NCI-H2227 (cell line): ENCODE measurements at regions not wholly inside any gene's neighbourhood (a gene's known extent, or its start where the extent isn't known, plus 50 kb on each side); places are given as distances from the start of the nearest gene placed in this dataset.
A peak's percentile ranks its signal among the peaks of the same experiment; 100 is the strongest.
"Not testable (repeated sequence)": the region's sequence is repeated elsewhere in the genome, so short reads cannot be mapped to it uniquely, and the experiment has no call there.

Experiments
- DNase-seq: peaks from one replicate; lab custom pipeline; 2025; ENCODE audit not compliant: unreplicated experiment; lab: John Stamatoyannopoulos, UW

GRCh38 chr2:67165523-67165990 lies 231.6 kb upstream of the ETAA1 start:
- peak; percentile 60 for DNase-seq

DNA sequence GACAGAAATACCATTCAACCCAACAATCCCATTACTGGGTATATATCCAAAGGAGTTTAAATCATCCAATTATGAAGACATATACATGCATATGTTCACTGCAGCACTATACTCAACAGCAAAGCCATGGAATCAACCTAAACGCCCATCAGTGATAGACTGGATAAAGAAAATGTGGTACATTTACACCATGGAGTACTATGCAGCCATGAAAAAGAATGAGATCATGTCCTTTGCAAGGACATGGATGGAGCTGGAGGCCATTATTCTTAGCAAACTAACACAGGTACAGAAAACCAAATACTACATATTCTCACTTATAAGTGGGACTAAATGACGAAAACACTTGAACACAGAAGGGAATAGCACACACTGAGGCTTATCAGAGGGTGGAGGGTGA lies 230.6 kb upstream of the ETAA1 start:
- DNase-seq: not testable (repeated sequence)

- DNase-seq: no peak
Observed at GRCh38 chr2:67169417-67170140, 227.6 kb upstream of the ETAA1 start.

DNA sequence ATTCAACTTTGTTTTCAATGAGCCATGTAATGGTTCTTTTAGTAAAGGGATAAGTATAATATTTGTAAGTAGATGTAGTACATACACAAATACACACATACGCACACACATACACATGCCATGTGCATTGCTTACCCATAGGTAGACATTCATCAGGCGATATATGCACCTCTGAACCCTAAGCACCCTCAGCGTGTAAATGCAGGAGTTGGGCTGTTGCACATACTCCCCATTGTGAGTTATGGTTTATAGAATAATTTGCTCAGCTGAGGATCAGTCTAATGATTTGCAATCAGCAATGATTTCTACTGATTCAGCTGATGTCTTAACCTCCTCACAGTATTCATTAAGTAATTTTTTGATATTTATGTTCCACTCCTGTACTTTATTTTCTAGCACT lies 217.6 kb upstream of the ETAA1 start:
- DNase-seq: no peak

DNA sequence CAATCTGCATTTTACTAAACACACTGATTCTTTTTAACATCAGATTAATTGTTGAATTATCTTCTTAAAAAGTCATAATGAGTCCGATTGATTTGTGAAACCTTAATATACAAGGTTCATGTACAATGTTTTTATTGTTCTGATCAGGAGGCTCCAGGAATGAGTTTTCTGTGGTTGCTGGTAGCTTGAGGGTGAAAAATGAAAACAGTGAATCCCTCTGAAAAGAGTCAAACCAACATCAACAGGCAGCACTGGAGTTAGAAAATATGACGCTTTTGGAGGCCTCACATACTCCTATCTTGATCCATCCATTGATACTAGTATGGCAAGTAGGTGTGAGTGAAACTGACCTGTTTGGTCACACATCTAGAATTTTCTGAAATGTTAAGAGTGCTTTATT lies 216.3 kb upstream of the ETAA1 start:
- DNase-seq: no peak

DNA sequence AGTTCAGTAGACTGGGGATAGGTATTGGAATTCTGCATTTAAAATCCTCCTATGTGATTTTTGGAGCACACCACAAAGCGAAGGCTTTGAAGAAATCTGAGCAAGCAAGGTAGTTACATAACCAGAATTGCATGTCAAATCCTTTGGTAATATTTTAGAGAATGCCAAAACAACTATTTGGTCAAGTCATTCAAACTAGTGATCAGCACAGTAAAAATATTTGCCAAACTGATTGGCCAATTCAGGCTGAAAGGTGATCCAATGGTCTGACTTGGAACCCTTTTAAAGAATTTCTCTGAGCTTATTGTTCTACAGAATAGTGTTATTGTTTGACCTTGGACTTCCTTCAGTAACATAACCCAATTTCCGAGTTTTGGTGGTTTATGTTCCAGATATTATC lies 214.2 kb upstream of the ETAA1 start:
- no peak for DNase-seq

DNA sequence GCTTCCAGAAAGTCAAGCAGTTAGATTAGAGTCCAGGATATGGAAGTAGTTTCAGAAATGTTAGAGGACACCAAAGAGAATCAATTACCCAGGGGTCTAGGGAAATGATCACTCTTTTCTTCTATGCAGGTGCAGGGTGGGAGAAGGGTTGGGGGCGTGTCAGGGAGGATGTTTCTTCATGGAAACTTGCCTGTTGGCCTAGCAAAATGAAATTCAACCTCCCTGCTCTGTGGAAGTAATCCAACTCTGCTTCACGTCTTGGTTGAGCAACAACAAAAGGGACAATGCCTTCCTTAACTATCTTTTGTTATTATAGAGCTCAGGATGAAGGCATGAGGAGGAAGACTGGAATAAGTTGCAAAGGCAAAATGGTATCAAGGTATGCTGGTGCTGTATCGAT lies 210.8 kb upstream of the ETAA1 start:
- no peak for DNase-seq

- DNase-seq: no peak
Observed at GRCh38 chr2:67186871-67187270, 210.3 kb upstream of the ETAA1 start.

DNA sequence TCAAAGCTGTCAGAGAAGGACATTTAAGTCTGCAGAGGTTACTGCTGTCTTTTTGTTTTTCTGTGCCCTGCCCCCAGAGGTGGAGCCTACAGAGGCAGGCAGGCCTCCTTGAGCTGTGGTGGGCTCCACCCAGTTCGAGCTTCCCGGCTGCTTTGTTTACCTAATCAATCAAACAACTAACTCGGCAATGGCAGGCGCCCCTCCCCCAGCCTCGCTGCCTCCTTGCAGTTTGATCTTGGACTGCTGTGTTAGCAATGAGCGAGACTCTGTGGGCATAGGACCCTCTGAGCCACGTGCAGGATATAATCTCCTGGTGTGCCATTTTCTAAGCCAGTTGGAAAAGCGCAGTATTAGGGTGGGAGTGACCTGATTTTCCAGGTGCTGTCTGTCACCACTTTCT lies 201.8 kb upstream of the ETAA1 start:
- DNase-seq: not testable (repeated sequence)

DNA sequence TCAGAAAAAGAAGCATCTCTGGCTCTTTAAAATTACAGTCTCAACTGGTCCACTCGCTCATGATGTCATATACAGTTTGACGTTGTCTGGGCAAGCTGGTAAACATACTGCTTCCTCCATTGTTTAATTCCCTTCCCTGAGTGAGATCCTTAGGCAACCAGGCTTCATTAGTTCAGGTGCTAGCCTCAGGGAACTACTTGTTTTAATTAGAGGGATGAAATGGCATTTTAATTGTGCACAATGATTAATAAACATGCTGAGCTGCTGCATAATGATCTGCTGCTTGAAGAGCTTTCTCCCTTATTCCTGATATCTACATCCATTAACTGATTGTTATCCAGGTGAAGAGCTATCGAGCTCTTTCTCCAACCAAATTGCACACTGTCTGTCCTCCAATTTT lies 195.6 kb upstream of the ETAA1 start:
- no peak for DNase-seq

GRCh38 chr2:67204349-67204748 lies 192.8 kb upstream of the ETAA1 start:
- DNase-seq: no peak

- peak; percentile 56 for DNase-seq
Observed at GRCh38 chr2:67208887-67209500, 188.1 kb upstream of the ETAA1 start.

DNA sequence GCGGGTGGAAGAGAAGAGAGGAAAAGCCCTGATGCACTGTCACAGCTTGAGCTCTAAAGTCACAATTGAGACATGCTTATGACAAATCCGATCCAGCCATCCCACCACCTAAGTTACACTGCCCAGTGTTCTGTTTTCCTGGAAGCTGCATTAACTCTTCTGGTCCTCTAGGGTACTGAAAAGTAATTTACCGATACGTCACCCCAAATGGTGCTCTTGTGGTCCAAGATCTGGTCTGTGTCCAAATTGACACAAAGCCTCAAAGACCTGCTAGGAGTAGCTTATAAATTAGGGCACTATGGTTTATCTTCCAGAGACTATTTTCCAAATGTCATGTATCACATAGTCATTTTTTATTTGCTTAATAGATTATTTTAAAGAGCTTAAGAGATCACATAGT lies 186.7 kb upstream of the ETAA1 start:
- no peak for DNase-seq

- DNase-seq: no peak
Observed at GRCh38 chr2:67212203-67212602, 184.9 kb upstream of the ETAA1 start.

GRCh38 chr2:67213270-67213670 lies 183.9 kb upstream of the ETAA1 start:
- DNase-seq: peak; percentile 29

GRCh38 chr2:67213677-67214402 lies 183.3 kb upstream of the ETAA1 start:
- no peak for DNase-seq

- DNase-seq: no peak
Observed at GRCh38 chr2:67214585-67215185, 182.4 kb upstream of the ETAA1 start.

DNA sequence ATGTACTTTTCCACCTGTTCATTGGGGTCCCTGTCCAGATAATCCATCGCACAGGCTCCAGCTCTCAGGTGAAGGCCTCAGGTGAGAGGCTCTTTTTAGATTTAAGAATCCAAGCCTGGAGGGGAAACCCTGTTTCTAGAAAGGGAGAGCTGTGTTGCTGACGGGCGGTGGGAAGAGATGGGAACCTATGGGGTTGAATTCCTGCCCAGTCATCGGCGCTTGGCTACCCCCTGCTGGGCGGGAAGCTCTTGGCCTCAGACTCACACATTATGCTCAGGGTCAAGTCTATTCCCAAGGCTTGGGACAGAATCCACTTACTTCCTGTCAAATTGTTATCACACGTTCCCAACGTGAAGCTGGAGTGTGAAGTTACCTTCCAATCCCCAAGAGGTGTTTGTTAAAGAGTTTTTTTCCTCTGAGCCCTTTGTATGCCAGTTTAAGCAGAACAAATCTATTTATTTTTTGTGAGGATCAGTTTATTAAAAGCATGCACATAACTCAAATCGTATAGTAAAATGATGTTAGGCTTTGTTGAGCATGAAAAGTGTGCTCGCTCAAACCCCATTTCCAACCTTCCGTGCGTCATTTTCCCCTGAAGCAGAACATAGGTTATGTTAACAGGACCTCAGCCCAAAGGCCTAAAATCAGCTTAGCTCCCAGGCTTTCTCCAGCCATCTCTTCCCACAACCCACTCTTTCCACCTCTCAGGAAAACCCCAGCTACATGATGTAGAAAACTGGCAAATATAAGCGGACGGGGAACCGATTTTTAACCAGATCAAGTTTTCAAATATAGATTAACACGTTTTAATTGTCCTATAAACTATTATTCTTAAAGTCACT lies 181.7 kb upstream of the ETAA1 start:
- DNase-seq: peak; percentile 57

- DNase-seq: no peak
Observed at GRCh38 chr2:67216103-67216502, 181.0 kb upstream of the ETAA1 start.

DNA sequence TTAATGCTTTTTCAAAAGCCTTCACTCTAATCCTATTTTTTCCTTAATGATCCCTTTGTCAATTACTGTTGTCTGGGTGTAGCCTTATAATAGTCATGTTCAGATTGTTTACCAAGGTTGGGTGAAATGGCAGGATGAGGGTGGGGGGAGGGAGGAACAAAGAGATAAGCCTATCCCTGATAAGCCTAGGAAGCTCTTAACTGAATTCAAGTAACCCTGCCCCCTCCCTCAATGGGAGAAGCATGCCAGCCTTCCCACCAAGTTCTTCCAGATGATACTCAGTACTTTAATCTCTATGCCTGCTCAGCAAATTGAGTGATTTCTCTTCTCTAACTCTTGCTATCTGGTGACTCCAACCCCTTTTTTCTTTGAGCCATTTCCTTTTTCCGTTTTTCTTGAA lies 180.3 kb upstream of the ETAA1 start:
- DNase-seq: no peak

GRCh38 chr2:67217398-67217797 lies 179.7 kb upstream of the ETAA1 start:
- DNase-seq: no peak
